ENCODE measurements at regions not wholly inside any gene's neighbourhood (a gene's known extent, or its start where the extent isn't known, plus 50 kb on each side); places are given as distances from the start of the nearest gene placed in this dataset.

DNA sequence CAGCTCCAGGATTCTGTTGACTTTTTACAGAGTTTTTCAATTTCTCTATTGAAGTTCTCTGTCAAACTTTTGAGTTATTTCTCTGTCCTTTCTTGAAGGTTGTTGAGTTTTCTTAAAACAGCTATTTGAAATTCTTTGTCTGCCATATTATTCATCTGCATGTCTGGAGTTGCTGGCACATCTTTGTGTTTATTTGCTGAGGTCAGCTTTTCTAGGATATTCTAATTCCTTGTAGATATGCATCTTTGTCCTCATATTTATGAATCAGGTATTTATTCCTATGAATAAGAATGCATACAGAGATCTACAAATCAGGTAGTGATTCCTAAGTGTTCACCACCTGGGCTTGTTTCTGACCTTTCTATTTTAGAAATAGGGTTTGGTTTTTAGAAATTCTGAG, 546.4 kb downstream of the RAPGEF2 start:
- TF ChIP-seq USF2 (CRISPR knock-in tag; IDR thresholded peaks at IDR 0.05) (no peak), CTCF (IDR thresholded peaks at IDR 0.05) (no peak), ETV6 (CRISPR knock-in tag; IDR thresholded peaks at IDR 0.05) (no peak)
- TF ChIP-seq, protein P1, sequence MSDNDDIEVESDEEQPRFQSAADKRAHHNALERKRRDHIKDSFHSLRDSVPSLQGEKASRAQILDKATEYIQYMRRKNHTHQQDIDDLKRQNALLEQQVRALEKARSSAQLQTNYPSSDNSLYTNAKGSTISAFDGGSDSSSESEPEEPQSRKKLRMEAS (CRISPR knock-in tag; IDR thresholded peaks at IDR 0.05): no peak

All from WTC11 (cell line).